Parathyroid adenoma (tissue), 2 donors: ENCODE measurements at regions not wholly inside any gene's neighbourhood (a gene's known extent, or its start where the extent isn't known, plus 50 kb on each side); places are given as distances from the start of the nearest gene placed in this dataset.
"Not testable (repeated sequence)": the region's sequence is repeated elsewhere in the genome, so short reads cannot be mapped to it uniquely, and the experiment has no call there.

Experiments
- H2AFZ ChIP-seq: fragments of 300-600 bp; sonication (generic); one replicate; pipeline ENCODE4 v1.7.0; 2017; ENCODE audit warnings: antibody characterized with exemption, mild to moderate bottlenecking
- H3K27ac ChIP-seq: fragments of 300-600 bp; sonication (generic); one replicate; pipeline ENCODE4 v1.7.0; 2017
- H3K27me3 ChIP-seq: fragments of 300-600 bp; sonication (generic); one replicate; pipeline ENCODE4 v1.7.0; 2017; ENCODE audit warnings: low read length; ENCODE audit not compliant: control insufficient read depth, insufficient read depth
- H3K36me3 ChIP-seq: fragments of 300-600 bp; sonication (generic); one replicate; pipeline ENCODE4 v1.7.0; 2017; ENCODE audit warnings: low read length; ENCODE audit not compliant: control insufficient read depth, insufficient read depth
- H3K4me1 ChIP-seq: fragments of 300-600 bp; sonication (generic); one replicate; pipeline ENCODE4 v1.7.0; 2017; ENCODE audit warnings: control low read depth
- H3K4me2 ChIP-seq: fragments of 300-600 bp; sonication (generic); one replicate; pipeline ENCODE4 v1.7.0; 2017; ENCODE audit warnings: low read length
- H3K4me3 ChIP-seq: fragments of 300-600 bp; sonication (generic); one replicate; pipeline ENCODE4 v1.7.0; 2017; ENCODE audit warnings: low read depth, low read length
- H3K79me2 ChIP-seq: fragments of 300-600 bp; sonication (generic); one replicate; pipeline ENCODE4 v1.7.0; 2017; ENCODE audit warnings: control low read depth
- H3K9ac ChIP-seq: fragments of 300-600 bp; sonication (generic); one replicate; pipeline ENCODE4 v1.7.0; 2017; ENCODE audit warnings: mild to moderate bottlenecking
- H3K9me3 ChIP-seq: fragments of 300-600 bp; sonication (generic); one replicate; pipeline ENCODE4 v1.7.0; 2017; ENCODE audit warnings: low read length; ENCODE audit not compliant: control insufficient read depth
- TF ChIP-seq, protein P1 (sequence below): fragments of 300-600 bp; sonication (generic); IDR thresholded peaks from one replicate; pipeline ENCODE4 v1.7.0; 2017; ENCODE audit warnings: antibody characterized with exemption, mild to moderate bottlenecking
- donor health status: primary hyperparathyroidism.

DNA sequence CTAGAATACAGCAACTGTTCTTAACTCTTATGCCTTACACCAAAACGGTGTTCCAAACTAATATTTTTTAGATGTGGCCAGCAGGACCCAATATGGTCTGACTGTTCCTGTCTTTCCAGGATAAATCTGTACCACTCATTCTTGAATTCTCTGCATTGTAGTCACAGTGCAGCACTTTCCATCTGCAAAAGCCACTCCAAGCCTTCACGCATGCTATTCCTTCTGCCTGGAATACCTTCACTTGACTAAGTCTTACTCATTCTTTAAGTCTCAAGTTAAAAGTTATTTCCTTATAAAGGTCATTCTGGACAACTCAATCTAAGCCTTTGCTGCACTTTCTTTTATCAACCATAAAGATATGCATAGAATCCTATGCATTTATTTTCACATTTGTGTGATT, 1194.5 kb downstream of the PLA2G4A start:
- no peak overlapping the region for H2AFZ ChIP-seq
- H3K9ac ChIP-seq: no peak overlapping the region
- H3K27ac ChIP-seq: no peak overlapping the region
- no peaks in the 10 kb centered on the region for H3K36me3 ChIP-seq
- H3K79me2 ChIP-seq: no peaks in the 10 kb centered on the region
- no peak overlapping the region for H3K4me3 ChIP-seq
- H3K27me3 ChIP-seq: no peaks in the 10 kb centered on the region
- TF ChIP-seq, protein P1, sequence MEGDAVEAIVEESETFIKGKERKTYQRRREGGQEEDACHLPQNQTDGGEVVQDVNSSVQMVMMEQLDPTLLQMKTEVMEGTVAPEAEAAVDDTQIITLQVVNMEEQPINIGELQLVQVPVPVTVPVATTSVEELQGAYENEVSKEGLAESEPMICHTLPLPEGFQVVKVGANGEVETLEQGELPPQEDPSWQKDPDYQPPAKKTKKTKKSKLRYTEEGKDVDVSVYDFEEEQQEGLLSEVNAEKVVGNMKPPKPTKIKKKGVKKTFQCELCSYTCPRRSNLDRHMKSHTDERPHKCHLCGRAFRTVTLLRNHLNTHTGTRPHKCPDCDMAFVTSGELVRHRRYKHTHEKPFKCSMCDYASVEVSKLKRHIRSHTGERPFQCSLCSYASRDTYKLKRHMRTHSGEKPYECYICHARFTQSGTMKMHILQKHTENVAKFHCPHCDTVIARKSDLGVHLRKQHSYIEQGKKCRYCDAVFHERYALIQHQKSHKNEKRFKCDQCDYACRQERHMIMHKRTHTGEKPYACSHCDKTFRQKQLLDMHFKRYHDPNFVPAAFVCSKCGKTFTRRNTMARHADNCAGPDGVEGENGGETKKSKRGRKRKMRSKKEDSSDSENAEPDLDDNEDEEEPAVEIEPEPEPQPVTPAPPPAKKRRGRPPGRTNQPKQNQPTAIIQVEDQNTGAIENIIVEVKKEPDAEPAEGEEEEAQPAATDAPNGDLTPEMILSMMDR: no peak
- no peak overlapping the region for H3K4me2 ChIP-seq
- no peaks in the 10 kb centered on the region for H3K4me1 ChIP-seq
- no peaks in the 10 kb centered on the region for H3K9me3 ChIP-seq

DNA sequence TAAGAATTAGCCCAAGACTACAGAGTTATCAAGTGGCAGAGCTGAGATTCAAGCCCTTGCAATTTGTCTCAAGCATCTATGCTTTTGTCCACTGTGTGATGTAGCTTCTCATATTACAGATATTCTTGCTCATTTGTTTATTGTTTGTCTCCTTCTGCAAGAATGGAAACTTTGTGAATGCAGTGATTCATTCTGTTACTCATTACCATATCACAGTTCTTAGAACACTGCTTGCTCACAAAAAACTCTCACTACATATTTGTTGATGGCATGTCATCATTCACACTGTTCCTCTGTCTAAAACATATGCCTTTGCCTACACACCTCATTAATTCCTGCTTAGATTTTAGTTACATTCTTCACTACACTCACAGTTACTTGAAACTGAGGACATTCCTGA, 1198.9 kb downstream of the PLA2G4A start:
- Histone ChIP-seq H3K27ac (no peak overlapping the region), H3K9ac (no peak overlapping the region), H3K4me2 (no peak overlapping the region), H3K36me3 (no peaks in the 10 kb centered on the region), H3K9me3 (no peaks in the 10 kb centered on the region), H3K79me2 (no peaks in the 10 kb centered on the region), H3K4me3 (no peak overlapping the region), H2AFZ (no peak overlapping the region), H3K4me1 (no peaks in the 10 kb centered on the region), H3K27me3 (no peaks in the 10 kb centered on the region)
- TF ChIP-seq, protein P1: no peak

DNA sequence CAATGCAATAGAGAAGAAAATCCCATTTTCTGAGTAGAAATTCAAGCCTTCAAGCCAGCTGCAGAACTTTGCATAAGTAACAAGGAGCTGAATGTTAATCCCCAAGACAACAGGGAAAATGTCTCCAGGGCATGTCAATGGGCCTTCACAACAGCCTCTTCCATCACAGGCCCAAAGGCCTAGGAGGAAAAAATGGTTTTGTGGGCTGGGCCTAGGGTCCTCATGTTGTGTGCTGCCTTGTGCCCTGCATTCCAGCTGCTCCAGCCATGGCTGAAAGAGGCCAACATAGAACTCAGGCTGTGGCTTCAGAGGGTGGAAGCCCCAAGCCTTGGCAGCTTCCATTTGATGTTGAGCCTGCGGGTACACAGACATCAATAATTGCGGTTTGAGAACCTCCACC, 1208.8 kb downstream of the PLA2G4A start:
- H3K9me3 ChIP-seq, H3K4me2 ChIP-seq, H3K79me2 ChIP-seq, H3K36me3 ChIP-seq, H3K27me3 ChIP-seq, H2AFZ ChIP-seq, H3K9ac ChIP-seq, H3K4me1 ChIP-seq, H3K4me3 ChIP-seq, H3K27ac ChIP-seq: not testable (repeated sequence)

DNA sequence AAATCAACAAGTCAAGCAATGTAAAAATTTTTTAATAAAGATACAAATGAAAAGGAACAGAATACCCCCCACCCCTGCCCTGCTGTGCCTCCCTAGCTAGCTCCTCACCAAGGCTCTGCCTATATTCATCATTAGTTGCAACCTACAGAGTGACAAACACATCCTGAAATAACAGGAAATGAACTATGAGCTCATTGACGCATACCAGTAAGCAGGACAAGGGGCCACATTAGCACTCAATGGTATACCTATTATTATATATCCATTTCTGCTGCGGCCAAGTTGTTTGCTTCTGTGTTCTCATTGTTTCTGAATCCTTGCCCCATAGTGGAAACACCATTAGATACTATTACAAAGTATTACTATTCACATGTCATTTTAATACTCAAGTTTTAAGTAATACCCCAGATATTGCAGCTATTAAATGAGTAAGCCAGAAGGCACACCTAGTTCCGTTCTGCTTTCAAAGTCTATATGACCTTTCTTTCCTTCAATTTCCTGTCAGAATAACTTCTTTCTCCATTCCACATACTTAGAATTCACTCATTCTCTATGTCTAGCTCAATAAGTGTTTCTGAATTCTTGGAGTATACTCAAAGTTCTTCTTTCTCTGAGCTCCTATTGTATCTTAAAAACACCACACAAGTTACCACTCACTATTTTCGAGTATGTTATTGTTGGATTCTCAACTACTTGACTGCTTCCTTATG, 1214.9 kb downstream of the PLA2G4A start:
- TF ChIP-seq, protein P1: no peak
- Histone ChIP-seq H3K4me1 (no peaks in the 10 kb centered on the region), H3K9me3 (no peaks in the 10 kb centered on the region), H3K36me3 (no peaks in the 10 kb centered on the region), H3K27ac (no peak overlapping the region), H3K9ac (no peak overlapping the region), H2AFZ (no peak overlapping the region), H3K79me2 (no peaks in the 10 kb centered on the region), H3K4me3 (no peak overlapping the region), H3K27me3 (no peaks in the 10 kb centered on the region), H3K4me2 (no peak overlapping the region)

DNA sequence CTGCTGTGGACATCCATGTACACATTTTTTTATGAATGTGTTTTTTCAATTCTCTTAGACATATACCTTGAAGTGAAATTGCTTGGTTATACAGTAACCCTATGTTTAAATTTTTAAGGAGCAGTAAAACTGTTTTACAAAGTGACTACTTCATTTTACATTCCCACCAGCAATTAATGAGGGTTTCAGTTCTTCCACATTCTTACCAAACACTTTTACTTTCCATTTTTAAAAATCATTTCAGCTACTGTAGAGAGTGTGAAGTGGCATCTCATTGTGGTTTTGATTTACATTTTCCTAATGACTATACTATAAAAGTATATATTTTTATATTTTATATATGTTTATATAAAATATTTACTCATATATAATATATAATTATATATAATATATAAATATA, 1221.5 kb downstream of the PLA2G4A start:
- H3K4me2 ChIP-seq: no peak overlapping the region
- H3K4me1 ChIP-seq: no peaks in the 10 kb centered on the region
- no peak overlapping the region for H3K9ac ChIP-seq
- no peak overlapping the region for H3K27ac ChIP-seq
- H3K9me3 ChIP-seq: no peaks in the 10 kb centered on the region
- no peaks in the 10 kb centered on the region for H3K36me3 ChIP-seq
- TF ChIP-seq, protein P1: no peak
- no peak overlapping the region for H2AFZ ChIP-seq
- H3K27me3 ChIP-seq: no peaks in the 10 kb centered on the region
- no peak overlapping the region for H3K4me3 ChIP-seq
- no peaks in the 10 kb centered on the region for H3K79me2 ChIP-seq
